ENCODE measurements at regions not wholly inside any gene's neighbourhood (a gene's known extent, or its start where the extent isn't known, plus 50 kb on each side); places are given as distances from the start of the nearest gene placed in this dataset.

GRCh38 chr17:52465407-52465806 is 306.9 kb upstream of the CA10 start:
- Histone ChIP-seq H3K27me3 (ENCODE audit: insufficient read depth, low read length) (no peaks in the 10 kb centered on the region), H3K4me3 (ENCODE audit: insufficient read depth, low read depth, low read length) (no peak overlapping the region), H2AFZ (ENCODE audit: low read depth, low read length) (no peak overlapping the region), H3K79me2 (ENCODE audit: insufficient read depth, low read length) (no peaks in the 10 kb centered on the region), H3K27ac (ENCODE audit: low read depth, low read length) (no peak overlapping the region), H4K20me1 (ENCODE audit: insufficient read depth, low read length) (no peaks in the 10 kb centered on the region), H3K9ac (ENCODE audit: low read length) (no peak overlapping the region), H3K9me3 (ENCODE audit: insufficient read depth, low read depth, low read length) (no peaks in the 10 kb centered on the region), H3K36me3 (ENCODE audit: insufficient read depth, low read length) (no peaks in the 10 kb centered on the region), H3K4me1 (ENCODE audit: insufficient read depth, low read length) (no peaks in the 10 kb centered on the region), H3K4me2 (ENCODE audit: low read length) (no peak overlapping the region)
- Mint-ChIP-seq H3K4me3 (ENCODE audit: unreplicated experiment) (no peak overlapping the region), H3K27me3 (ENCODE audit: low read depth, unreplicated experiment) (peaks cover 3% of the 10 kb centered on the region), H3K9me3 (ENCODE audit: unreplicated experiment) (peaks cover 8% of the 10 kb centered on the region), H3K4me1 (ENCODE audit: low read depth, unreplicated experiment) (no peaks in the 10 kb centered on the region), H3K27ac (ENCODE audit: unreplicated experiment) (no peak overlapping the region), H3K36me3 (ENCODE audit: low read depth, unreplicated experiment) (no peaks in the 10 kb centered on the region)
- no peak for DNase-seq (ENCODE audit: low read depth)
- FAIRE-seq: no peak
- TF ChIP-seq EZH2 (IDR thresholded peaks at IDR 0.05; ENCODE audit: insufficient read depth, low read length) (no peak), CTCF (IDR thresholded peaks at IDR 0.05; ENCODE audit: insufficient read depth, low read depth, low read length) (no peak)

DNA sequence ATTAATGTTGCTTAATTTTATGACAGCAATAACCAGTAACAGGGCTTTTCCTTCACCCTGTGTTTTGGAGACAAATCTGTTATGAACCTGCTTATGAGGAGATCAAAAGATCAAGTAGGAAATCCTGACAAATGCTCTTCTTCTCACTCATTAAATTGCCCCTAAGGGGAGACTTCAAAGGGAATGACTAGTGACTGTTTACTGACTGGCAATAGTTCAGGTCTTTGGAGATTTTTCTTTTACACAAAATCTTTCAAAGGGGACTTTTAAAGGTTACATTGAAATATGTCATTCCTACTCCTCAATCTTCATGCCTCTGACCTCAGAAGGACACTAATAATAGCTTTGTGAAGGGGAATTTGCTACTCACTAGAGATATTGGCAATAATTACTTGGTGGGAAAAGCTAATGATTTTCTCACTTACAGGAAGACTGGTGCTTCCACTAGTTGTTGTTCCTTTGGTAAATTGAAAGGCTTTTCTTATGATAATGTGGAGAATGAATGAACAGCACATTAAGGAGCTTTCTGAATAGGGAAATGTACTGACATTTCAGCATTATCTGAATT is 292.9 kb upstream of the CA10 start:
- no peaks in the 10 kb centered on the region for H3K36me3 ChIP-seq (ENCODE audit: insufficient read depth, low read length)
- no peak overlapping the region for H3K27ac ChIP-seq (ENCODE audit: low read depth, low read length)
- no peak overlapping the region for H2AFZ ChIP-seq (ENCODE audit: low read depth, low read length)
- Mint-ChIP-seq H3K9me3 (ENCODE audit: unreplicated experiment) (no peaks in the 10 kb centered on the region), H3K4me3 (ENCODE audit: unreplicated experiment) (no peak overlapping the region), H3K27ac (ENCODE audit: unreplicated experiment) (no peak overlapping the region), H3K4me1 (ENCODE audit: low read depth, unreplicated experiment) (no peaks in the 10 kb centered on the region), H3K27me3 (ENCODE audit: low read depth, unreplicated experiment) (peaks cover 4% of the 10 kb centered on the region), H3K36me3 (ENCODE audit: low read depth, unreplicated experiment) (no peaks in the 10 kb centered on the region)
- no peaks in the 10 kb centered on the region for H3K4me1 ChIP-seq (ENCODE audit: insufficient read depth, low read length)
- H3K27me3 ChIP-seq (ENCODE audit: insufficient read depth, low read length): no peaks in the 10 kb centered on the region
- H3K9me3 ChIP-seq (ENCODE audit: insufficient read depth, low read depth, low read length): peaks cover 5% of the 10 kb centered on the region
- FAIRE-seq (no peak), DNase-seq (ENCODE audit: low read depth) (no peak)
- no peak overlapping the region for H3K4me3 ChIP-seq (ENCODE audit: insufficient read depth, low read depth, low read length)
- no peaks in the 10 kb centered on the region for H3K79me2 ChIP-seq (ENCODE audit: insufficient read depth, low read length)
- H3K4me2 ChIP-seq (ENCODE audit: low read length): no peak overlapping the region
- no peak for TF ChIP-seq CTCF (IDR thresholded peaks at IDR 0.05; ENCODE audit: insufficient read depth, low read depth, low read length)
- no peak overlapping the region for H3K9ac ChIP-seq (ENCODE audit: low read length)
- no peaks in the 10 kb centered on the region for H4K20me1 ChIP-seq (ENCODE audit: insufficient read depth, low read length)

GRCh38 chr17:52442350-52442749 is 283.8 kb upstream of the CA10 start:
- Mint-ChIP-seq H3K4me1 (ENCODE audit: low read depth, unreplicated experiment) (no peaks in the 10 kb centered on the region), H3K9me3 (ENCODE audit: unreplicated experiment) (no peaks in the 10 kb centered on the region), H3K27ac (ENCODE audit: unreplicated experiment) (no peak overlapping the region), H3K27me3 (ENCODE audit: low read depth, unreplicated experiment) (no peaks in the 10 kb centered on the region), H3K36me3 (ENCODE audit: low read depth, unreplicated experiment) (no peaks in the 10 kb centered on the region), H3K4me3 (ENCODE audit: unreplicated experiment) (no peak overlapping the region)
- no peaks in the 10 kb centered on the region for H3K79me2 ChIP-seq (ENCODE audit: insufficient read depth, low read length)
- DNase-seq (ENCODE audit: low read depth) (no peak), FAIRE-seq (no peak)
- no peaks in the 10 kb centered on the region for H3K36me3 ChIP-seq (ENCODE audit: insufficient read depth, low read length)
- peaks cover 2% of the 10 kb centered on the region for H3K9me3 ChIP-seq (ENCODE audit: insufficient read depth, low read depth, low read length)
- TF ChIP-seq CTCF (IDR thresholded peaks at IDR 0.05; ENCODE audit: insufficient read depth, low read depth, low read length) (no peak), EZH2 (IDR thresholded peaks at IDR 0.05; ENCODE audit: insufficient read depth, low read length) (no peak)
- no peak overlapping the region for H3K27ac ChIP-seq (ENCODE audit: low read depth, low read length)
- H3K9ac ChIP-seq (ENCODE audit: low read length): no peak overlapping the region
- no peak overlapping the region for H3K4me2 ChIP-seq (ENCODE audit: low read length)
- no peaks in the 10 kb centered on the region for H3K4me1 ChIP-seq (ENCODE audit: insufficient read depth, low read length)
- no peaks in the 10 kb centered on the region for H3K27me3 ChIP-seq (ENCODE audit: insufficient read depth, low read length)
- H4K20me1 ChIP-seq (ENCODE audit: insufficient read depth, low read length): no peaks in the 10 kb centered on the region
- no peak overlapping the region for H3K4me3 ChIP-seq (ENCODE audit: insufficient read depth, low read depth, low read length)
- H2AFZ ChIP-seq (ENCODE audit: low read depth, low read length): no peak overlapping the region

All from astrocyte (in vitro differentiated cells and primary cell).